GM13976 (cell line): ENCODE measurements at regions not wholly inside any gene's neighbourhood (a gene's known extent, or its start where the extent isn't known, plus 50 kb on each side); places are given as distances from the start of the nearest gene placed in this dataset.

ENCODE experiments used
- DNase-seq: peaks from one replicate; pipeline ENCODE4 v3.0.0; 2012; ENCODE audit warnings: low spot score
- in situ Hi-C: fragments of 300-500 bp; cut with MboI; formaldehyde crosslinking; loops from one replicate; pipeline ENCODE4 v1.12.0; 2022; ENCODE audit warnings: low sequenced_read_pairs, mixed read lengths, inconsistent platforms; ENCODE audit not compliant: unreplicated experiment
- TF ChIP-seq, protein P1 (sequence below): IDR thresholded peaks from 2 replicates; pipeline ENCODE4 v1.5.1; 2012; ENCODE audit warnings: borderline replicate concordance, mild to moderate bottlenecking; ENCODE audit not compliant: insufficient read depth; ENCODE audit errors: extremely low read depth, missing control alignments, control extremely low read depth

GRCh38 chr11:25980091-25980490 is 351.8 kb upstream of the ANO3 start:
- in situ Hi-C loops: loop anchor here (10.0 kb wide), 2 partner anchors 145 to 245 kb away; no protein-coding TSS in a partner anchor
- TF ChIP-seq, protein P1, sequence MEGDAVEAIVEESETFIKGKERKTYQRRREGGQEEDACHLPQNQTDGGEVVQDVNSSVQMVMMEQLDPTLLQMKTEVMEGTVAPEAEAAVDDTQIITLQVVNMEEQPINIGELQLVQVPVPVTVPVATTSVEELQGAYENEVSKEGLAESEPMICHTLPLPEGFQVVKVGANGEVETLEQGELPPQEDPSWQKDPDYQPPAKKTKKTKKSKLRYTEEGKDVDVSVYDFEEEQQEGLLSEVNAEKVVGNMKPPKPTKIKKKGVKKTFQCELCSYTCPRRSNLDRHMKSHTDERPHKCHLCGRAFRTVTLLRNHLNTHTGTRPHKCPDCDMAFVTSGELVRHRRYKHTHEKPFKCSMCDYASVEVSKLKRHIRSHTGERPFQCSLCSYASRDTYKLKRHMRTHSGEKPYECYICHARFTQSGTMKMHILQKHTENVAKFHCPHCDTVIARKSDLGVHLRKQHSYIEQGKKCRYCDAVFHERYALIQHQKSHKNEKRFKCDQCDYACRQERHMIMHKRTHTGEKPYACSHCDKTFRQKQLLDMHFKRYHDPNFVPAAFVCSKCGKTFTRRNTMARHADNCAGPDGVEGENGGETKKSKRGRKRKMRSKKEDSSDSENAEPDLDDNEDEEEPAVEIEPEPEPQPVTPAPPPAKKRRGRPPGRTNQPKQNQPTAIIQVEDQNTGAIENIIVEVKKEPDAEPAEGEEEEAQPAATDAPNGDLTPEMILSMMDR: no peak
- DNase-seq: no peak

DNA sequence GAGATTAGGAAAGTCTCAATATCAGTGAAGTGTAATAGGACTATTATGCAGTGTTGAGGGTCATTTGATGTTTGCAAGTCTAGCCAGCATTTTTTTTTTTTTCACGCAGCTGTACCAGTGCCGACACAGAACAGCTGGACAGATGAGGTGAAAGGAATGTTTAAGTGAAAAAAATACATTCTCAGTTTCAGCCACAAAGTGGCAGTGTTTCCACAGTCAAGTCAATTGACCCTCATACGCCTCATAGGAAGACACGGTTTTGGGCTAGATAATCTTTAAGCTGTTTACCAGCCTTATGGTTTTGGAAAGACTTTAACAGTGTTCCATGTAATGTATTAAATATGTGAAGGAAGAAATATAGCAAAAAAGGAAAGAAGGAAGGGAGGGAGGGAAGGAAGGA is 349.9 kb upstream of the ANO3 start:
- peak; percentile 8 for DNase-seq
- in situ Hi-C loops: loop anchor here (10.0 kb wide), 2 partner anchors 143 to 243 kb away; no protein-coding TSS in a partner anchor
- TF ChIP-seq, protein P1: peak; percentile 35

- TF ChIP-seq, protein P1: no peak
- DNase-seq: no peak
- in situ Hi-C loops: loop anchor here (10.0 kb wide), 2 partner anchors 142 to 242 kb away; no protein-coding TSS in a partner anchor
Observed at GRCh38 chr11:25983280-25983679, 348.6 kb upstream of the ANO3 start.

DNA sequence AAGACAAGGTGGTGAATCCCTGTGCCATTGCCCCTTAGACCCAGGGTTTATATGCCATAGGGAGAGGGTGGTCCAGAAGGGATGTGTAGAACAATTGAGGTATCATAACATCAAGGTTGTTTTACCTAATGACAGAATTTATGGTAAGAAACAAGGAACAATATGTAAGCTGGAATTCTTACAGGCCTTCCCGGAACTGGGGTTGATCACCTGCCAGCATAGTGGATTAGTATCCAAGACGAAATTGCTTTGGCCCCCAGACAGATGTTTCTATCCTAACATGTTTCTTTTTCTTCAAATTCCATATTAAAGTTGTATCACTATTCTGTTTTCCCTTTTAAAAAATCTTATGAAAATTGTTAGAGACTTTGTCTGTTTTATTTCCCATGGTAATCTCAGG is 343.8 kb upstream of the ANO3 start:
- TF ChIP-seq, protein P1: no peak
- DNase-seq: no peak
- in situ Hi-C loops: loop anchor here (10.0 kb wide), 2 partner anchors 137 to 237 kb away; no protein-coding TSS in a partner anchor

DNA sequence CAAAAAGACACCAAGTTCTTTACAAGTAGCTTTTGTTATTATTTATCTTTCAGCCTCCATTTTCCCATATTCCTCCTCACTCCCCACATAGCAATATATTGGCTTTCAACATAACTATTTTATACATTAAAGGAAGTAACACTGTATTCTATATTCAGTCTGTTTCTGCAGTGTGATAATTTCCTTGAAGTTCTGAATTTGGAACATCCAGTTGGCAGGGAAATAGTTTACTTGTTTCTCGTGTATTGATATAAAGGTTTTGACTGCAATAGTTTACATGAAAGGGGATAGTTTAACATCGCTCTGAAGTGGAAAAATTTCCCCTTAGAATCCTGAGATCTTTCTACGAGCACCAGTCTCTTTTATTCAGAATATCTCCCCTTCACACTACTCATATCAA is 341.5 kb upstream of the ANO3 start:
- DNase-seq: no peak
- in situ Hi-C loops: no loop called here

GRCh38 chr11:25991476-25991875 is 340.5 kb upstream of the ANO3 start:
- DNase-seq: no peak

More for the DNA sequence above, 341.5 kb upstream of the ANO3 start:
- TF ChIP-seq, protein P1: no peak

More at GRCh38 chr11:25991476-25991875, 340.5 kb upstream of the ANO3 start:
- in situ Hi-C loops: no loop called here
- TF ChIP-seq, protein P1: no peak
